Right cardiac atrium (tissue), 5 donors: ENCODE measurements at regions not wholly inside any gene's neighbourhood (a gene's known extent, or its start where the extent isn't known, plus 50 kb on each side); places are given as distances from the start of the nearest gene placed in this dataset.
"Not testable (repeated sequence)": the region's sequence is repeated elsewhere in the genome, so short reads cannot be mapped to it uniquely, and the experiment has no call there.

Experiments
- ATAC-seq, 2 donors: fragments of 200-7000 bp; cut with Tn5 transposase; one replicate each; pipeline versions ENCODE4 v1.8.0 to v1.9.1; 2020; ENCODE audit warnings: moderate library complexity in 2 of 2, mild to moderate bottlenecking in 1 of 2
- DNase-seq, 3 donors: peaks; one replicate each; pipeline ENCODE4 v3.0.0-alpha.2; 2020
- H3K27ac ChIP-seq: one replicate; pipeline ENCODE4 v1.5.1; 2013; ENCODE audit warnings: mild to moderate bottlenecking, low read length, control low read depth, moderate library complexity
- H3K27me3 ChIP-seq: one replicate; pipeline ENCODE4 v1.6.1; 2013; ENCODE audit not compliant: control insufficient read depth, insufficient read depth
- H3K4me1 ChIP-seq: one replicate; pipeline ENCODE4 v1.6.1; 2013; ENCODE audit warnings: low read length; ENCODE audit not compliant: control insufficient read depth, insufficient read depth
- H3K4me3 ChIP-seq: one replicate; pipeline ENCODE4 v1.5.1; 2013; ENCODE audit warnings: low read length, control low read depth
- H3K9me3 ChIP-seq: one replicate; pipeline ENCODE4 v1.6.1; 2013; ENCODE audit warnings: low read length; ENCODE audit not compliant: control insufficient read depth
- WGBS: extraction: QIAGEN DNeasy Blood & Tissue Kit; methylation state at CpG from one replicate; pipeline ENCODE4 v1.1.7; 2013; 5-methylcytosine and 5-hydroxymethylcytosine counted together
- intact Hi-C, 4 donors: fragments of 100-400 bp; cut with DNase I; formaldehyde crosslinking; loops; one replicate each; pipeline versions ENCODE4 v1.11.0 to v1.14.0; 2022 to 2023
- donor health status: healthy with polysubstance abuse.
- donor health status: DM: no; HTN: yes; CAD: no.
- donor health status: DM: no; HTN: no; CAD: no.
- donor health status: DM: no; HTN: yes; CAD: no; lungs with severe emphysema.
- donor health status: DM: yes; HTN: yes; CAD: no.

DNA sequence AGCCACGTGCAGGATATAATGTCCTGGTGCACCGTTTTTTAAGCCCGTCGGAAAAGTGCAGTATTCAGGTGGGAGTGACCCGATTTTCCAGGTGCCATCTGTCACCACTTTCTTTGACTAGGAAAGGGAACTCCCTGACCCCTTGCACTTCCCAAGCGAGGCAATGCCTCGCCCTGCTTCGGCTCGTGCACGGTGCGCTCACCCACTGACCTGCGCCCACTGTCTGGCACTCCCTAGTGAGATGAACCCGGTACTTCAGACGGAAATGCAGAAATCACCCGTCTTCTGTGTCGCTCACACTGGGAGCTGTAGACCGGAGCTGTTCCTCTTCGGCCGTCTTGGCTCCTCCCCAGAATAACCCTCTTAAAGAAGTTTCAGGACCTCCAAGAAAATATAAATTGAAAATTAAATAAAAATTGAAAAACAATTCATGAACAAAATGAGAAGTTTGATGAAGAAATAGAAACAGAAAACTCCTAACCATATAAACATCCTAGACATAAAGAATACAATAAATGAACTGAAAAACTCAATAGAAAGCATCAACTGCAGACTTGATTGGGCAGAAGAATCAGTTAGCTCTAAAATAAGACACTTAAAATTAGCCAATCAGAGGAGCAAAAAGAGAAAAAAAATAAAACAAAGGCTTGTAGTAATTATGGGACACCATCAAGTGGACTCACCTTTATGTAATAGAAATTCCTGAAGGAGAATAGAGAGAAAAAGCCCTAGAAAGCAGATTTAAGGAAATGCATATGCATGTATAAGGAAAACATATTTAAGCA is 249.3 kb upstream of the GOT2 start:
- H3K27ac ChIP-seq, H3K4me1 ChIP-seq, ATAC-seq, DNase-seq, H3K27me3 ChIP-seq, intact Hi-C loops, H3K4me3 ChIP-seq, H3K9me3 ChIP-seq: not testable (repeated sequence)
- WGBS, result 90% methylated on average over 19 of the region's 19 CpGs

DNA sequence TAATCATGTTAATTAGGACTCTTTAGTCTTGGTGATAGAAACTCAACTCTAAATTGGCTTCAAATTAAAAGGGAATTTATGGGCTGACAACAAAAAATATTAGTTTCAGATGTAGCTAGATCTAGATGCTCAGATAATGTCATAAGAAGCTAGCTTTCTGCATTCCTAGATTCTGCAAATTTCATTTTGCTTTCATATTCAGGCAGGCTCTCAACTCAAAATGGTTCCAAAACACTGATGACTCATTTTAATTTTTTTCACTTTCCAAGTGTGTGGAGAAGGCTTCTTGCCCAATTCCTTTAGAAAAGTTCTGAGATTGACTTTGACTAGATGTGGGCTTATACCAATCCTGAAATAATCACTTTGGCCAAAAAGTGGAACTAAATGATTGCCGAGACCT is 236.7 kb upstream of the GOT2 start:
- Histone ChIP-seq H3K4me1 (no peaks in the 10 kb centered on the region), H3K9me3 (no peaks in the 10 kb centered on the region), H3K27ac (no peak overlapping the region), H3K4me3 (peak overlapping the region; percentile 21), H3K27me3 (no peaks in the 10 kb centered on the region)
- intact Hi-C loops, result no loop called here
- no peak for DNase-seq
- WGBS, result 58% methylated on average over 1 of the region's 1 CpG
- no peak for ATAC-seq

DNA sequence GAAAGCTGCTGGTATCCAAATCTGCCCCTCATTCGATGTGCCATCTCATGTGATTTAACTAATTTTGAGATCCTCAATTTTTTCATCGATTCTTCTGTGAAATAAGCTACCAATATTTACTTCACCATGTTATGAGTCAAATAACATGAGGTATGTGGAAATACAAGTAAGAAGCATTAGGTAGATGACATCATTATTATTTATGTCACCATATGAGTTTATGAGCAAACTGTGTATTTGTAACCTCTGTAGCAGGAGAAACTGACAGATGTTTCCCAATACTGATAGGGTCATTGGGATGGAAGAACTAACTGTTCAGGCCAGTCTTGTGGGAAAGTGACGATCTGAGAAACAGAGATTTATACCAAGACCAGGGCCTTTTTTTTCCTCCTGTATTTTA is 229.4 kb upstream of the GOT2 start:
- DNase-seq, result no peak
- intact Hi-C loops, result no loop called here

DNA sequence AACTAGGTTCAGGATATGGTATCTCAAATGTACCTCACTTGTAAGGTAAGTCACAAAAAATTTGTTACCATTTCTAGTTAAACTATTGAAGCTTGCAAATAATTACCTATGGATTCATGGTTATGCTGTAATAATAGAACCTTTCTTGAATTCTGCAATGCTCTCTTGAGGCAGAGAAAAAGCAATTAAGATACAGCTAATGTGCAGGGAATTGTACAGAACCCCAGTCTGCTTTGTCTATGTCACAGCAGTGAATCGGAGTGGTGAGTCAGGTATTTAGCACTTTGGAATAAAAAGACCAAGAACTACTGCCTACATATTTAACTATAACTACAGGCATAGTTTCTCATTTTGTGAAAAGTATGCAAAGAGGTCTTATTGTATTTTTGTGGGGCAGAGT is 228.7 kb upstream of the GOT2 start:
- intact Hi-C loops, result no loop called here

More for the DNA sequence above, 229.4 kb upstream of the GOT2 start:
- H3K27me3 ChIP-seq, result no peaks in the 10 kb centered on the region
- no peak overlapping the region for H3K27ac ChIP-seq
- H3K4me1 ChIP-seq, result no peaks in the 10 kb centered on the region
- no peak for ATAC-seq
- no peak overlapping the region for H3K4me3 ChIP-seq
- no peaks in the 10 kb centered on the region for H3K9me3 ChIP-seq
- WGBS, result 57% methylated on average over 3 of the region's 3 CpGs

DNA sequence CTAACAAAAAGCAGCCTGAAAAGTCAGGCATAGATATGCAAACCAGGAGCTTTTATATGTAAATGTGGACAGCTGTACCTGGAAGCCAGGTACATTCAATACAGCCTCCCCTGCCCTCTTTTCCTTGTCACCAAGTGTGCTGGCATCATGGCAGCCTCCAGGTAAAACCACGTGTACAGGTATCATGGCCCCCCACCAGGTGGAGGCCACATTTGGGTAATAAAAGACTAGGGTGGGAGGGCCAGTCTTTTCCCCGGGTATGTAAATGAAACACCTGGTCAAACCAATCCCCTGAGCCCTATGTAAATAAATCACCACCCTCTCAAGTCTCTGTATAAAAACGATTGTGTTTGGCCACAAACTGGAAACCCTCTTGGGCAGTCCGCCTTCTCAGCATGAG is 226.4 kb upstream of the GOT2 start:
- Histone ChIP-seq H3K9me3 (no peaks in the 10 kb centered on the region), H3K4me3 (no peak overlapping the region), H3K27ac (no peak overlapping the region), H3K27me3 (no peaks in the 10 kb centered on the region), H3K4me1 (no peaks in the 10 kb centered on the region)
- WGBS, result 75% methylated on average over 4 of the region's 4 CpGs
- intact Hi-C loops, result no loop called here
- DNase-seq (no peak), ATAC-seq (no peak)

More for the DNA sequence above, 228.7 kb upstream of the GOT2 start:
- Histone ChIP-seq H3K4me1 (no peaks in the 10 kb centered on the region), H3K9me3 (no peaks in the 10 kb centered on the region), H3K4me3 (no peak overlapping the region), H3K27me3 (no peaks in the 10 kb centered on the region), H3K27ac (no peak overlapping the region)
- no peak for ATAC-seq
- no peak for DNase-seq
- 81% methylated on average over 1 of the region's 1 CpG for WGBS

DNA sequence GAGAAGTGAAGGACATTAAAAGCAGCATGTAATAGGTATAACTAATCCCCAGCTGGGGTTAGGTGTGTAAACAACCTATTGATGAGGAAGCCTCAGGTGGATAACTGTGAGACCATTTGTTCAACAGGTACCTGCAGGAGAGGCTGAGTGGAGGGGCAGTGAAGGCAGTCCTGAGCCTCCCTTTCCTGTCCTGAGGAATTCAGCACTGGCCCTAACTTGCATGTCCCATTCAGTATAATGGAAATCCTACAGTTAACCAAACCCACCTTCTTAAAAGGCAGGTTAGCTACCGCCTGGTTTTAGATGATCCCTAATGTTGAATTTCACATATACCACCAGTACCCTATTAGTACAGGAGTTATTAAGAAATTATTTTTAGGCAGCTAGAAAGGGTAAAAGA is 225.9 kb upstream of the GOT2 start:
- no peak for DNase-seq
- ATAC-seq, result no peak
- Histone ChIP-seq H3K27me3 (no peaks in the 10 kb centered on the region), H3K4me1 (no peaks in the 10 kb centered on the region), H3K4me3 (no peak overlapping the region), H3K27ac (no peak overlapping the region), H3K9me3 (no peaks in the 10 kb centered on the region)
- intact Hi-C loops, result no loop called here
- WGBS, result 98% methylated on average over 1 of the region's 1 CpG

DNA sequence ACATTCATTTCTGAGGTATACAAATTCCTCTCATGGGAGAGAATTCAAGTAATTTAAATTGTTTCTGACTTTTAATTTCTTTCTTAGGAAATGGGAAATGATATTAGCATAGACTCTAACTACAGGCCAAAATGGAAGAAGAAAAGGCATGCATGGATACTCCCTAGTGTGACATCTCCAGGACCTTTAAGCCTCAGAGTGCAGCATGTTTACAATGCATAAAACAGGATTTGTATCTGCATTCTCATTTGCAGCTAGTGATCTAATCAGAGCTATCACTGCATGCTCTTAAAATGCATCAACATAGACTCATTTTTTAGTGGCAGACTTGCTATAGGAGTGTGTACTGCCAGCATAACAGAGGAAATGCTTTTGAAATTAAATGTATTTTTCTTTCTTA is 224.6 kb upstream of the GOT2 start:
- Histone ChIP-seq H3K9me3 (no peaks in the 10 kb centered on the region), H3K4me3 (no peak overlapping the region), H3K4me1 (no peaks in the 10 kb centered on the region), H3K27ac (no peak overlapping the region), H3K27me3 (no peaks in the 10 kb centered on the region)
- intact Hi-C loops, result no loop called here
- DNase-seq (no peak), ATAC-seq (no peak)

DNA sequence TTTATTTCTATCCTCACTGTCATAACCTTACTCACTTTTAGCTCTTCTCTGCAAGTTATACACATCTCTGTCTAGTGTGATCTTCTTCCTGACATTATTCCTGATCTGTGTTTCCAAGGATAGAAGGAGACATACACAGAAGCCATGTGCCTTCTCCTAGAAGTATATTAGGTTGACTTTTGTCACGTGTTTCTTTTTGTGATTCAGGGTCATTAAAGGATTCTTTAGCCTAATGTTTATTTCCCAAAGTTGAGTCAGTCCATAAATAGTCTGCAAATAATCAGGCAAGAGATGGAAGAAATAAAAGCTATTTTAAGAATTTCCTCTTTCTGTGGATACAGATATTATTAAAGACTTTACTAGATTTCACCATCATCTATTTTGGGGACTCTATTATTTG is 214.1 kb upstream of the GOT2 start:
- no peak overlapping the region for H3K4me3 ChIP-seq
- intact Hi-C loops, result no loop called here

DNA sequence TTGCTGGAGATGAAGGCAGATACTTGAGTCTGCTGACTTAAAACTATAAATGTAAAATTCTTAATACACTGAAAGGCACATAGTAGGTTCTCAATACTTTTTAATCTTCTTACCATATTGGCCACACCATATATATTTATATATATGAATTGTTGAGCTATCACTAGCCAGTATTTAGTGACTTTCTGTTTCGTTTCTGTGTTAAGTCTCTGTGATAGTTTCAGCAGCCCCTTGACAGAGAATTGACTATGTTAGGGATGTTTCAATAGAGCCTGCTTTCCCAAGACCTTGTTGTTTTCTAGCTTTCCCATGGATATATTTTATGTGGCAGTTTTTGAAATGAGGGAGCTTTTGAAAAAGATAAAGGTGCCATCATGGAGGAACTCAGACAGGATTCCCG is 206.5 kb upstream of the GOT2 start:
- no peaks in the 10 kb centered on the region for H3K27me3 ChIP-seq
- 89% methylated on average over 2 of the region's 2 CpGs for WGBS
- no peak overlapping the region for H3K27ac ChIP-seq
- no peak overlapping the region for H3K4me3 ChIP-seq
- H3K4me1 ChIP-seq, result no peaks in the 10 kb centered on the region
- ATAC-seq, result no peak
- H3K9me3 ChIP-seq, result no peaks in the 10 kb centered on the region
- no peak for DNase-seq
- intact Hi-C loops, result no loop called here

More for the DNA sequence above, 214.1 kb upstream of the GOT2 start:
- H3K9me3 ChIP-seq, result no peaks in the 10 kb centered on the region
- DNase-seq (no peak), ATAC-seq (no peak)
- WGBS, result 44% methylated on average over 1 of the region's 1 CpG
- no peaks in the 10 kb centered on the region for H3K4me1 ChIP-seq
- H3K27me3 ChIP-seq, result no peaks in the 10 kb centered on the region
- no peak overlapping the region for H3K27ac ChIP-seq

DNA sequence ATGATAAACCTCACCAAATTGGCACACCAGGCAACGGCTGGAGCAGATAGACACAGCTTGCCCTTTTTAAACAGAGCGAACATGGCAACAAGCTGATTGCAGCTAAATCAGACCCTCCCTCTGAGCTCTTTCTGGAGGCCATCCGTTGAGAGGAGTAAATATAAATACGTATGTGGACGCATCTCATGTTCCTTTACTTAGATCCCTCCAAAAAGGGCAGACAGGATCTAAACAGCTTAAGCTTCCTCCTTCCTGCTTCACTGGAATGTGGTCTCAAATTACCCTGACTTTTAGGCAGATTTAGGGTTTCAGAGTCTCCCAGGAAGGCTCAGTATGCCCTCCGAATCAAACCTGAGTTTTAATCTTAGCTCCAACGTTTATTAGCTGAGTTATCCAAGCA is 204.7 kb upstream of the GOT2 start:
- ATAC-seq, result no peak
- intact Hi-C loops, result no loop called here
- WGBS, result 33% methylated on average over 7 of the region's 7 CpGs

DNA sequence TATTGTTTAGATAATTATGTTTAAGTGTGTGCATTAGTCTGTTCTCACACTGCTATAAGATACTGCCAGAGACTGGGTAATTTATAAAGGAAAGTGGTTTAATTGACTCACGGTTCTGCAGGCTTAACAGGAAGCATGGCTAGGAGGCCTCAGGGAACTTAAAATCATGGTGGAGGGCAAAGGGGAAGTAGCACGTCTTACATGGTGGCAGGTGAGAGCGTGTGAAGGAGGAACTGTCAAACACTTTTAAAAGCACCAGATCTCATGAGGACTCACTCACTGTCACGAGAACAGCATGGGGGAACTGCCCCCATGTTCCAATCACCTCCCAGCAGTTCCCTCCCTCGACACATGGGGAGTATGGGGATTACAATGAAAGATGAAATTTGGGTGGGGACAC is 203.5 kb upstream of the GOT2 start:
- DNase-seq, result no peak
- 48% methylated on average over 5 of the region's 5 CpGs for WGBS
- Histone ChIP-seq H3K27me3 (no peaks in the 10 kb centered on the region), H3K4me1 (no peaks in the 10 kb centered on the region), H3K9me3 (no peaks in the 10 kb centered on the region), H3K4me3 (no peak overlapping the region), H3K27ac (no peak overlapping the region)
- intact Hi-C loops, result no loop called here
- no peak for ATAC-seq

More for the DNA sequence above, 204.7 kb upstream of the GOT2 start:
- no peaks in the 10 kb centered on the region for H3K4me1 ChIP-seq
- no peak for DNase-seq
- no peak overlapping the region for H3K4me3 ChIP-seq
- H3K27me3 ChIP-seq, result no peaks in the 10 kb centered on the region
- no peaks in the 10 kb centered on the region for H3K9me3 ChIP-seq
- H3K27ac ChIP-seq, result no peak overlapping the region

DNA sequence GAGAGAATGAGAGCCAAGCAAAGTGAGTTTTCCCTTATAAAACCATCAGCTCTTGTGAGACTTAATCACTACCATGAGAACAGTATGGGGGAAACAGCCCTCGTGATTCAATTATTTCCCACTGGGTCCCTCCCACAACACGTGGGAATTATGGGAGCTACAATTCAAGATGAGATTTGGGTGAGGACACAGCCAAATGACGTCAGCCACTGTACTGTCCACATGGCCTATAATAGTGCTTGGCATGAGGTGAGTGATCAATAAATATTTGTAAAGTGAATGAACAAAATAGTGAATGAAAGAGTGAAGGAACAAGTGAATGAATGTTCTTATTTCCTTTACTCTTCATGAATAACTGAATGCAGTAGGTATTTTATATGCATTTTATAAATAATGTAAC is 199.1 kb upstream of the GOT2 start:
- no peak for ATAC-seq
- DNase-seq, result no peak
- Histone ChIP-seq H3K27ac (no peak overlapping the region), H3K9me3 (no peaks in the 10 kb centered on the region), H3K4me3 (no peak overlapping the region), H3K27me3 (no peaks in the 10 kb centered on the region), H3K4me1 (no peaks in the 10 kb centered on the region)
- WGBS, result 72% methylated on average over 3 of the region's 3 CpGs
- intact Hi-C loops, result no loop called here
